ENCODE measurements at regions not wholly inside any gene's neighbourhood (a gene's known extent, or its start where the extent isn't known, plus 50 kb on each side); places are given as distances from the start of the nearest gene placed in this dataset.
"Not testable (repeated sequence)": the region's sequence is repeated elsewhere in the genome, so short reads cannot be mapped to it uniquely, and the experiment has no call there.

- CTCF ChIA-PET: no interaction called here
These were observed 68.8 kb upstream of the IYD start for GRCh38 chr6:150299873-150300485.

GRCh38 chr6:150301846-150302519 is 66.8 kb upstream of the IYD start:
- ChIA-PET CTCF (interaction anchor here (0.6 kb wide), 1 partner anchor 189 kb away, joined by 3 read pairs; no protein-coding TSS in a partner anchor), POLR2A (no interaction called here)

More at GRCh38 chr6:150299873-150300485, 68.8 kb upstream of the IYD start:
- POLR2A ChIA-PET: no interaction called here

- ChIA-PET CTCF (interaction anchor here (0.6 kb wide), 1 partner anchor 189 kb away, joined by 3 read pairs; no protein-coding TSS in a partner anchor), POLR2A (no interaction called here)
These were observed 66.2 kb upstream of the IYD start for GRCh38 chr6:150302520-150303176.

GRCh38 chr6:150303256-150303655 is 65.6 kb upstream of the IYD start:
- ChIA-PET CTCF (no interaction called here), POLR2A (no interaction called here)

- ChIA-PET POLR2A (no interaction called here), CTCF (no interaction called here)
These were observed 64.4 kb upstream of the IYD start for GRCh38 chr6:150304429-150304828.

GRCh38 chr6:150306290-150306689 is 62.5 kb upstream of the IYD start:
- ChIA-PET POLR2A (no interaction called here), CTCF (no interaction called here)

GRCh38 chr6:150307520-150307919 is 61.3 kb upstream of the IYD start:
- ChIA-PET CTCF (interaction anchor here (1.6 kb wide), 1 partner anchor 227 kb away, joined by 3 read pairs; no protein-coding TSS in a partner anchor), POLR2A (no interaction called here)

GRCh38 chr6:150308812-150309645 is 59.8 kb upstream of the IYD start:
- POLR2A ChIA-PET: no interaction called here
- CTCF ChIA-PET: no interaction called here

GRCh38 chr6:150310539-150310938 is 58.3 kb upstream of the IYD start:
- CTCF ChIA-PET: no interaction called here
- POLR2A ChIA-PET: no interaction called here

GRCh38 chr6:150311149-150311944 is 57.5 kb upstream of the IYD start:
- CTCF ChIA-PET: not testable (repeated sequence)
- POLR2A ChIA-PET: interaction anchor here (0.6 kb wide), 1 partner anchor 328 kb away, joined by 4 read pairs; no protein-coding TSS in a partner anchor

- CTCF ChIA-PET: no interaction called here
These were observed 56.4 kb upstream of the IYD start for GRCh38 chr6:150312395-150312794.

GRCh38 chr6:150312844-150313584 is 55.8 kb upstream of the IYD start:
- POLR2A ChIA-PET: no interaction called here
- CTCF ChIA-PET: no interaction called here

More at GRCh38 chr6:150312395-150312794, 56.4 kb upstream of the IYD start:
- POLR2A ChIA-PET: no interaction called here

- ChIA-PET CTCF (no interaction called here), POLR2A (no interaction called here)
These were observed 55.0 kb upstream of the IYD start for GRCh38 chr6:150313781-150314180.

GRCh38 chr6:150314230-150315188 is 54.3 kb upstream of the IYD start:
- ChIA-PET CTCF (no interaction called here), POLR2A (no interaction called here)

- ChIA-PET POLR2A (no interaction called here), CTCF (no interaction called here)
These were observed 53.2 kb upstream of the IYD start for GRCh38 chr6:150315626-150316025.

GRCh38 chr6:150316936-150317335 is 51.9 kb upstream of the IYD start:
- POLR2A ChIA-PET: no interaction called here
- CTCF ChIA-PET: no interaction called here

Data from activated CD8-positive, alpha-beta memory T cell treated with anti-CD3 and anti-CD28 coated beads for 36 hours (primary cell).